ENCODE measurements at regions not wholly inside any gene's neighbourhood (a gene's known extent, or its start where the extent isn't known, plus 50 kb on each side); places are given as distances from the start of the nearest gene placed in this dataset.

DNA sequence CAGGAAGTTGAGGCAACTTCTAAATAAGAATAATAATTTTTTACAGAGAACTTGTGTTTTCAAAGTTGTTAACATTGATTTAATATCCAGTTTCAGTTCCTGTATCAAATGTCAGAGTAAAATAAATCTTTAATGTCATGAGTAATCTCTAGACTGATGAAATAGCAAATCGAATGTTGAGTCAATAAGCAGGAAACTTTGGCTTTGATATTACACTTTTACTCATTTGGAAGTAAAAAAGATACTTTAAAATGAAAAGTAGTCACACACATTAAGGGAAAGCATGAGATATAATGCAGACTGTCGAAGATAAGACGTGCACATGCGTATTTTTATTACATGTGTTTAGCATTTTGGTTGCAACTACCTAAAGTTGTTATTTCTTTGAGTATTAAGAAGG is 78.2 kb upstream of the PTGDR start:
- TF ChIP-seq, protein P1, sequence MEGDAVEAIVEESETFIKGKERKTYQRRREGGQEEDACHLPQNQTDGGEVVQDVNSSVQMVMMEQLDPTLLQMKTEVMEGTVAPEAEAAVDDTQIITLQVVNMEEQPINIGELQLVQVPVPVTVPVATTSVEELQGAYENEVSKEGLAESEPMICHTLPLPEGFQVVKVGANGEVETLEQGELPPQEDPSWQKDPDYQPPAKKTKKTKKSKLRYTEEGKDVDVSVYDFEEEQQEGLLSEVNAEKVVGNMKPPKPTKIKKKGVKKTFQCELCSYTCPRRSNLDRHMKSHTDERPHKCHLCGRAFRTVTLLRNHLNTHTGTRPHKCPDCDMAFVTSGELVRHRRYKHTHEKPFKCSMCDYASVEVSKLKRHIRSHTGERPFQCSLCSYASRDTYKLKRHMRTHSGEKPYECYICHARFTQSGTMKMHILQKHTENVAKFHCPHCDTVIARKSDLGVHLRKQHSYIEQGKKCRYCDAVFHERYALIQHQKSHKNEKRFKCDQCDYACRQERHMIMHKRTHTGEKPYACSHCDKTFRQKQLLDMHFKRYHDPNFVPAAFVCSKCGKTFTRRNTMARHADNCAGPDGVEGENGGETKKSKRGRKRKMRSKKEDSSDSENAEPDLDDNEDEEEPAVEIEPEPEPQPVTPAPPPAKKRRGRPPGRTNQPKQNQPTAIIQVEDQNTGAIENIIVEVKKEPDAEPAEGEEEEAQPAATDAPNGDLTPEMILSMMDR (IDR thresholded peaks at IDR 0.05) = no peak
- no peak for TF ChIP-seq SMC3 (IDR thresholded peaks at IDR 0.05; ENCODE audit: low read depth, low read length)
- TF ChIP-seq POLR2AphosphoS5 (IDR thresholded peaks at IDR 0.05; ENCODE audit: low read depth, low read length) = no peak
- TF ChIP-seq EP300 (IDR thresholded peaks at IDR 0.05; ENCODE audit: borderline replicate concordance in 1 of 2, low read depth in 1 of 2, low read length in 1 of 2) = no peak
- TF ChIP-seq, protein P2, sequence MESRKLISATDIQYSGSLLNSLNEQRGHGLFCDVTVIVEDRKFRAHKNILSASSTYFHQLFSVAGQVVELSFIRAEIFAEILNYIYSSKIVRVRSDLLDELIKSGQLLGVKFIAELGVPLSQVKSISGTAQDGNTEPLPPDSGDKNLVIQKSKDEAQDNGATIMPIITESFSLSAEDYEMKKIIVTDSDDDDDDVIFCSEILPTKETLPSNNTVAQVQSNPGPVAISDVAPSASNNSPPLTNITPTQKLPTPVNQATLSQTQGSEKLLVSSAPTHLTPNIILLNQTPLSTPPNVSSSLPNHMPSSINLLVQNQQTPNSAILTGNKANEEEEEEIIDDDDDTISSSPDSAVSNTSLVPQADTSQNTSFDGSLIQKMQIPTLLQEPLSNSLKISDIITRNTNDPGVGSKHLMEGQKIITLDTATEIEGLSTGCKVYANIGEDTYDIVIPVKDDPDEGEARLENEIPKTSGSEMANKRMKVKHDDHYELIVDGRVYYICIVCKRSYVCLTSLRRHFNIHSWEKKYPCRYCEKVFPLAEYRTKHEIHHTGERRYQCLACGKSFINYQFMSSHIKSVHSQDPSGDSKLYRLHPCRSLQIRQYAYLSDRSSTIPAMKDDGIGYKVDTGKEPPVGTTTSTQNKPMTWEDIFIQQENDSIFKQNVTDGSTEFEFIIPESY (IDR thresholded peaks at IDR 0.05; ENCODE audit: borderline replicate concordance, low read depth) = no peak
- no peak for TF ChIP-seq YY1 (IDR thresholded peaks at IDR 0.05; ENCODE audit: low read depth)
- TF ChIP-seq, protein P3, sequence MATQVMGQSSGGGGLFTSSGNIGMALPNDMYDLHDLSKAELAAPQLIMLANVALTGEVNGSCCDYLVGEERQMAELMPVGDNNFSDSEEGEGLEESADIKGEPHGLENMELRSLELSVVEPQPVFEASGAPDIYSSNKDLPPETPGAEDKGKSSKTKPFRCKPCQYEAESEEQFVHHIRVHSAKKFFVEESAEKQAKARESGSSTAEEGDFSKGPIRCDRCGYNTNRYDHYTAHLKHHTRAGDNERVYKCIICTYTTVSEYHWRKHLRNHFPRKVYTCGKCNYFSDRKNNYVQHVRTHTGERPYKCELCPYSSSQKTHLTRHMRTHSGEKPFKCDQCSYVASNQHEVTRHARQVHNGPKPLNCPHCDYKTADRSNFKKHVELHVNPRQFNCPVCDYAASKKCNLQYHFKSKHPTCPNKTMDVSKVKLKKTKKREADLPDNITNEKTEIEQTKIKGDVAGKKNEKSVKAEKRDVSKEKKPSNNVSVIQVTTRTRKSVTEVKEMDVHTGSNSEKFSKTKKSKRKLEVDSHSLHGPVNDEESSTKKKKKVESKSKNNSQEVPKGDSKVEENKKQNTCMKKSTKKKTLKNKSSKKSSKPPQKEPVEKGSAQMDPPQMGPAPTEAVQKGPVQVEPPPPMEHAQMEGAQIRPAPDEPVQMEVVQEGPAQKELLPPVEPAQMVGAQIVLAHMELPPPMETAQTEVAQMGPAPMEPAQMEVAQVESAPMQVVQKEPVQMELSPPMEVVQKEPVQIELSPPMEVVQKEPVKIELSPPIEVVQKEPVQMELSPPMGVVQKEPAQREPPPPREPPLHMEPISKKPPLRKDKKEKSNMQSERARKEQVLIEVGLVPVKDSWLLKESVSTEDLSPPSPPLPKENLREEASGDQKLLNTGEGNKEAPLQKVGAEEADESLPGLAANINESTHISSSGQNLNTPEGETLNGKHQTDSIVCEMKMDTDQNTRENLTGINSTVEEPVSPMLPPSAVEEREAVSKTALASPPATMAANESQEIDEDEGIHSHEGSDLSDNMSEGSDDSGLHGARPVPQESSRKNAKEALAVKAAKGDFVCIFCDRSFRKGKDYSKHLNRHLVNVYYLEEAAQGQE (IDR thresholded peaks at IDR 0.05; ENCODE audit: low read depth, low read length) = no peak
- TF ChIP-seq RFX5 (IDR thresholded peaks at IDR 0.05; ENCODE audit: low read length) = no peak
- no peak for TF ChIP-seq FOXM1 (IDR thresholded peaks at IDR 0.05; ENCODE audit: low read depth)
